IPS-15b (cell line): ENCODE measurements at regions not wholly inside any gene's neighbourhood (a gene's known extent, or its start where the extent isn't known, plus 50 kb on each side); places are given as distances from the start of the nearest gene placed in this dataset.

ENCODE experiments used
- H3K27me3 ChIP-seq: one replicate; pipeline ENCODE4 v1.6.1; 2013; ENCODE audit warnings: low read length; ENCODE audit not compliant: control insufficient read depth, insufficient read depth
- H3K36me3 ChIP-seq: one replicate; pipeline ENCODE4 v1.6.1; 2013; ENCODE audit warnings: low read length; ENCODE audit not compliant: control insufficient read depth, insufficient read depth
- H3K4me1 ChIP-seq: one replicate; pipeline ENCODE4 v1.6.1; 2013; ENCODE audit warnings: mild to moderate bottlenecking, low read length; ENCODE audit not compliant: control insufficient read depth, insufficient read depth
- H3K4me3 ChIP-seq: one replicate; pipeline ENCODE4 v1.5.1; 2013; ENCODE audit warnings: low read depth, low read length
- H3K9ac ChIP-seq: one replicate; pipeline ENCODE4 v1.6.1; 2013; ENCODE audit warnings: low read depth, mild to moderate bottlenecking, low read length
- H3K9me3 ChIP-seq: one replicate; pipeline ENCODE4 v1.6.1; 2013; ENCODE audit warnings: mild to moderate bottlenecking, low read length; ENCODE audit not compliant: control insufficient read depth, insufficient read depth

GRCh38 chr3:81303321-81303720 is 458.1 kb downstream of the GBE1 start:
- Histone ChIP-seq H3K9ac (no peak overlapping the region), H3K27me3 (no peaks in the 10 kb centered on the region), H3K36me3 (no peaks in the 10 kb centered on the region), H3K9me3 (no peaks in the 10 kb centered on the region), H3K4me1 (no peaks in the 10 kb centered on the region), H3K4me3 (no peak overlapping the region)

DNA sequence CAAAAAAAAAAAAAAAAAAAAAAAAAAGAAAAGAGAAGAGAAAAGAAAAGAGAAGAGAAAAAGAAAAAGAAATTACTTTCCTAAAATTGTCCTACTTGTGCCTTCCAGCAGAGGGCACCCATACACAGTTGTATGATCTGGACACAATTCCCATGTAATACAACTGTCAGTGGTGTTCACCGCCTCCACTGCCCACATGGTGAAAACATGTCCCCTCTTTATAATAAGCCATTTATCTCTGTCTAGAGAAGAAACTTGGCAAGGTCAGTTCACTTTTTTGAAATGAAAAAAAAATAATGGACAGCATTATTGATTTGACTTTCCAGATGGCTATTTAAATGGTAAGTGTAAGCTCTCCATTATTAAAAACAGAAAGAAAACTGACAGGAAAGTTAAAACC is 459.4 kb downstream of the GBE1 start:
- Histone ChIP-seq H3K9ac (no peak overlapping the region), H3K9me3 (no peaks in the 10 kb centered on the region), H3K27me3 (no peaks in the 10 kb centered on the region), H3K4me1 (no peaks in the 10 kb centered on the region), H3K36me3 (no peaks in the 10 kb centered on the region), H3K4me3 (no peak overlapping the region)

GRCh38 chr3:81301230-81301629 is 460.2 kb downstream of the GBE1 start:
- Histone ChIP-seq H3K36me3 (no peaks in the 10 kb centered on the region), H3K27me3 (no peaks in the 10 kb centered on the region), H3K9me3 (no peaks in the 10 kb centered on the region), H3K4me3 (no peak overlapping the region), H3K9ac (no peak overlapping the region), H3K4me1 (no peaks in the 10 kb centered on the region)

GRCh38 chr3:81300324-81300927 is 461.0 kb downstream of the GBE1 start:
- Histone ChIP-seq H3K4me3 (no peak overlapping the region), H3K27me3 (no peaks in the 10 kb centered on the region), H3K9me3 (no peaks in the 10 kb centered on the region), H3K36me3 (no peaks in the 10 kb centered on the region), H3K9ac (no peak overlapping the region), H3K4me1 (no peaks in the 10 kb centered on the region)

DNA sequence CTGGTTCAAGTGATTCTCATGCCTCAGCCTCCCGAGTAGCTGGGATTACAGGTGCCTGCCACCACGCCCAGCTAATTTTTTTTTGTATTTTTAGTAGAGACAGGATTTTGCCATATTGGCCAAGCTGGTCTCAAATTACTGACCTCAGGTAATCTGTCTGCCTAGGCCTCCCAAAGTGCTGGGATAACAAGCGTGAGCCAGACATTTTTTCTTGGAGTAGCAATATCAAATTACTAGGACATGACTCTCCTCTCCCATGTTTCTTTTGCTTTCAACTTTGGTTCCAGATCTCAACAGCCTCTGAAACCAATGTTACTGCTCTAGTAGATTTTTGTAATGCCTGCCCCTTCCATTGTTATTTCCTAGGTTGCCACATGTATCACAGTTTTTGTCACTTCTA is 462.0 kb downstream of the GBE1 start:
- Histone ChIP-seq H3K4me1 (no peaks in the 10 kb centered on the region), H3K36me3 (no peaks in the 10 kb centered on the region), H3K4me3 (no peak overlapping the region), H3K27me3 (no peaks in the 10 kb centered on the region), H3K9me3 (no peaks in the 10 kb centered on the region), H3K9ac (no peak overlapping the region)

- no peaks in the 10 kb centered on the region for H3K27me3 ChIP-seq
- H3K9ac ChIP-seq = no peak overlapping the region
- no peaks in the 10 kb centered on the region for H3K4me1 ChIP-seq
- no peaks in the 10 kb centered on the region for H3K36me3 ChIP-seq
- H3K9me3 ChIP-seq = no peaks in the 10 kb centered on the region
- no peak overlapping the region for H3K4me3 ChIP-seq
These were observed 465.4 kb downstream of the GBE1 start for GRCh38 chr3:81295906-81296577.

GRCh38 chr3:81293156-81293555 is 468.3 kb downstream of the GBE1 start:
- Histone ChIP-seq H3K9me3 (no peaks in the 10 kb centered on the region), H3K9ac (no peak overlapping the region), H3K4me3 (no peak overlapping the region), H3K36me3 (no peaks in the 10 kb centered on the region), H3K27me3 (no peaks in the 10 kb centered on the region), H3K4me1 (no peaks in the 10 kb centered on the region)

DNA sequence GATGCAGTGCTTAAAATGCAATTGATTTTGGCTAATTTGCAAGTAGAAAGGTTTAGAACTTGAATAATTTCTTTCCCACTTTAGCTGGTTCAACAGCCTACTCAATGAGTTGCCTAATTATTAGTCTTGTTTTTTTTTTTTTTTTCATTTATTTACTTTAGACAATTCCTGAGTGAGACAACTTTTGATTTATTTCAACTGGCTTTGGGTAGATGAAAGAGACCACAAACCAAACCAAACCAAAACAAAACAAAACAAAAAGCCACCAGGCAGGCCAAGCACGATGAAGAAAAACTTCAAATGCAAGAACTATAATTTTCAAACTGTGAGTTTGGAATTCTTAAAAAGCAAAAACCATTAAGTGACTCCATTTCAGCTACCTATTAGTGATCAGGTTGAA is 469.9 kb downstream of the GBE1 start:
- no peaks in the 10 kb centered on the region for H3K36me3 ChIP-seq
- no peaks in the 10 kb centered on the region for H3K4me1 ChIP-seq
- no peak overlapping the region for H3K9ac ChIP-seq
- no peaks in the 10 kb centered on the region for H3K9me3 ChIP-seq
- H3K27me3 ChIP-seq = no peaks in the 10 kb centered on the region
- H3K4me3 ChIP-seq = no peak overlapping the region

- H3K4me1 ChIP-seq = no peaks in the 10 kb centered on the region
- H3K27me3 ChIP-seq = no peaks in the 10 kb centered on the region
- H3K9ac ChIP-seq = no peak overlapping the region
- H3K4me3 ChIP-seq = no peak overlapping the region
- H3K9me3 ChIP-seq = no peaks in the 10 kb centered on the region
- H3K36me3 ChIP-seq = no peaks in the 10 kb centered on the region
These were observed 471.8 kb downstream of the GBE1 start for GRCh38 chr3:81289676-81290075.

DNA sequence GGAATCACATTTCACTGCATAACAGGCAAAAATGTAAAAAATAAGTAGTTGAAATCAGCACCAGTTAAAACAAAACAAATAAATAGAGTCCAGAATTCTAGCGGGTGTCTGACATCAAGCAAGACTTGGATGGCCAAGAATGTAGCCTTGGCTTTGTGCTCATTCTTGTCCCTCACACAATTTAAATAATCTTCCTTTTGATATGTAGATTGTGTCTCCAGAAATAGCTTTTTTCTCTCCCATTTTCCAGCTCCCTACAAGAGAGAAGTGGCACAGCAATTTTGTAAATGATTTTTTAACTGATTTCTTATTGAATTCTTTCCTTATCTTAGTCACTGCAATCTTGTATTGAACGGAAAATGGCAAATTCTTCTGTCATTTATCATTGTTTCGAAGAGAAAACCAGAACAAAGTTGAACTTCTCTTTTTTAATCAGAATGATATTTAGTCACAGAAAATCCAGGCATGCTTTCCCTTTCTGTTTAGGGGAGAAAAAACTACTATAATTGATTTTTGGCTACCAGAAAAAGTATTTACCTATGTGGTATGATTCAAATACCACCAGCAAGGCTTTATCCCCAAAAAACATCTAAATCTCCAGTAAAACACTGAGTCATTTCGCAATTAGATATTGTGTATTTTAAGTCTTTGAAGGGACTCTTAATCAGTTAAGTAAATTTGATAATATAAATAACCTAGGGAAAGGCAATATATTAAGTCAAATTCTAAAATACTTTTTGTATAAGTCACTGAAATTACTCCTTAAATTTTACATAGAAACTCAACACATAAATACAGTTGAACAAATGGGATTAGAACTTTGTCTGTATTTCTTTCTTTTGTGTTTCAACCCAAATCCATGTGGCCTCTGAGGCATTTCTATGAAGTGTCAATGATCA is 481.7 kb downstream of the GBE1 start:
- H3K4me1 ChIP-seq = peaks cover 3% of the 10 kb centered on the region
- no peak overlapping the region for H3K9ac ChIP-seq
- no peaks in the 10 kb centered on the region for H3K9me3 ChIP-seq
- H3K4me3 ChIP-seq = no peak overlapping the region
- H3K27me3 ChIP-seq = no peaks in the 10 kb centered on the region
- no peaks in the 10 kb centered on the region for H3K36me3 ChIP-seq

- H3K4me1 ChIP-seq = peaks cover 3% of the 10 kb centered on the region
- H3K9ac ChIP-seq = no peak overlapping the region
- no peaks in the 10 kb centered on the region for H3K27me3 ChIP-seq
- no peaks in the 10 kb centered on the region for H3K36me3 ChIP-seq
- no peak overlapping the region for H3K4me3 ChIP-seq
- no peaks in the 10 kb centered on the region for H3K9me3 ChIP-seq
These were observed 483.6 kb downstream of the GBE1 start for GRCh38 chr3:81277853-81278252.

DNA sequence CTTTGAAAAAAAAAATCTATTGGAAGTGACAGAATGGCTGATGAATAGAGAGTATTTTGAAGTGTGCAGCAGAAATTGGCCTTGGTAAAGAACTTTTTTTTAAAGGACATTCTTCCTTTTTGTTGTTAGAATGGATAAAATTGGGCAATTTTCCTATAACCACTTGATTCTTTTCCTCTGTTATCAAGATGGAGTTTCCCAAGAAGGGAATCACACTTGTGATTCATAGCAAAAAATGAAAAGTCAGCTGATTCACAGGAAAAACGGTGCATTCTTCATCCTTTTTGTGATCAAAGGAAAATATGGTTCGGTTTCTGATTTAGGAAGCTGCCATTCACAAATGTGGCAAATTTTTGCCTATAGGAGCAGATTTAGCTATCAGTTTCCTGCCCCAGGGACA is 486.8 kb downstream of the GBE1 start:
- Histone ChIP-seq H3K9me3 (no peaks in the 10 kb centered on the region), H3K27me3 (no peaks in the 10 kb centered on the region), H3K4me1 (peaks cover 1% of the 10 kb centered on the region), H3K36me3 (no peaks in the 10 kb centered on the region), H3K4me3 (no peak overlapping the region), H3K9ac (no peak overlapping the region)
